ENCODE measurements at regions not wholly inside any gene's neighbourhood (a gene's known extent, or its start where the extent isn't known, plus 50 kb on each side); places are given as distances from the start of the nearest gene placed in this dataset.

- H3K4me3 ChIP-seq = no peak overlapping the region
- DNase-seq = no peak
- WGBS, 5 donors = 33 to 59% (median 43%) methylated on average over 2 of the region's 2 CpGs
- H3K27ac ChIP-seq = no peak overlapping the region
- H3K4me1 ChIP-seq = no peaks in the 10 kb centered on the region
- no peaks in the 10 kb centered on the region for H3K36me3 ChIP-seq
- TF ChIP-seq POLR2A (IDR thresholded peaks at IDR 0.05) (no peak), CTCF (IDR thresholded peaks at IDR 0.05 in 8 of 11, conservative IDR thresholded peaks at IDR 0.05 in 3 of 11) (no peak), POLR2AphosphoS5 (IDR thresholded peaks at IDR 0.05) (no peak)
- peaks cover 0 to 8% (median 0%) of the 10 kb centered on the region in 8 donors for H3K9me3 ChIP-seq
- intact Hi-C loops (cut with DNase I; ENCODE audit: low total_unique reads) = no loop called here
- no peaks in the 10 kb centered on the region for H3K27me3 ChIP-seq (replicated peaks in 1 of 7)
Observed at GRCh38 chr5:85998656-85999055, 619.1 kb upstream of the COX7C start.

GRCh38 chr5:86008293-86008692, 609.4 kb upstream of the COX7C start:
- no peak for TF ChIP-seq POLR2A (IDR thresholded peaks at IDR 0.05)
- no peak for TF ChIP-seq CTCF (IDR thresholded peaks at IDR 0.05 in 8 of 11, conservative IDR thresholded peaks at IDR 0.05 in 3 of 11)
- TF ChIP-seq POLR2AphosphoS5 (IDR thresholded peaks at IDR 0.05) = no peak
- Histone ChIP-seq H3K27me3 (replicated peaks in 1 of 7) (no peaks in the 10 kb centered on the region), H3K27ac (no peak overlapping the region), H3K4me1 (no peaks in the 10 kb centered on the region), H3K36me3 (no peaks in the 10 kb centered on the region), H3K4me3 (no peak overlapping the region), H3K9me3 (peaks cover 0 to 21% (median 12%) of the 10 kb centered on the region in 8 donors)
- 82 to 90% (median 88%) methylated on average over 2 of the region's 2 CpGs for WGBS, 5 donors
- intact Hi-C loops (cut with DNase I; ENCODE audit: low total_unique reads) = no loop called here
- no peak for DNase-seq

- Histone ChIP-seq H3K4me1 (no peaks in the 10 kb centered on the region), H3K27me3 (replicated peaks in 1 of 7) (no peaks in the 10 kb centered on the region), H3K4me3 (no peak overlapping the region), H3K9me3 (peaks cover 0 to 21% (median 12%) of the 10 kb centered on the region in 8 donors), H3K27ac (no peak overlapping the region), H3K36me3 (no peaks in the 10 kb centered on the region)
- intact Hi-C loops (cut with DNase I; ENCODE audit: low total_unique reads) = no loop called here
- DNase-seq = no peak
- 86 to 98% (median 88%) methylated on average over 3 of the region's 3 CpGs for WGBS, 5 donors
- TF ChIP-seq POLR2A (IDR thresholded peaks at IDR 0.05) (no peak), POLR2AphosphoS5 (IDR thresholded peaks at IDR 0.05) (no peak), CTCF (IDR thresholded peaks at IDR 0.05 in 8 of 11, conservative IDR thresholded peaks at IDR 0.05 in 3 of 11) (no peak)
Observed at GRCh38 chr5:86008704-86009103, 609.0 kb upstream of the COX7C start.

GRCh38 chr5:86011937-86012336, 605.8 kb upstream of the COX7C start:
- DNase-seq = no peak
- Histone ChIP-seq H3K4me3 (no peak overlapping the region), H3K27me3 (replicated peaks in 1 of 7) (no peaks in the 10 kb centered on the region), H3K9me3 (peaks cover 0 to 21% (median 10%) of the 10 kb centered on the region in 8 donors), H3K4me1 (no peaks in the 10 kb centered on the region), H3K36me3 (no peaks in the 10 kb centered on the region), H3K27ac (no peak overlapping the region)
- 90 to 96% (median 93%) methylated on average over 1 of the region's 1 CpG for WGBS, 5 donors
- intact Hi-C loops (cut with DNase I; ENCODE audit: low total_unique reads) = no loop called here
- TF ChIP-seq POLR2A (IDR thresholded peaks at IDR 0.05) = no peak
- no peak for TF ChIP-seq CTCF (IDR thresholded peaks at IDR 0.05 in 8 of 11, conservative IDR thresholded peaks at IDR 0.05 in 3 of 11)
- TF ChIP-seq POLR2AphosphoS5 (IDR thresholded peaks at IDR 0.05) = no peak
